ENCODE measurements at regions not wholly inside any gene's neighbourhood (a gene's known extent, or its start where the extent isn't known, plus 50 kb on each side); places are given as distances from the start of the nearest gene placed in this dataset.
"Not testable (repeated sequence)": the region's sequence is repeated elsewhere in the genome, so short reads cannot be mapped to it uniquely, and the experiment has no call there.

DNA sequence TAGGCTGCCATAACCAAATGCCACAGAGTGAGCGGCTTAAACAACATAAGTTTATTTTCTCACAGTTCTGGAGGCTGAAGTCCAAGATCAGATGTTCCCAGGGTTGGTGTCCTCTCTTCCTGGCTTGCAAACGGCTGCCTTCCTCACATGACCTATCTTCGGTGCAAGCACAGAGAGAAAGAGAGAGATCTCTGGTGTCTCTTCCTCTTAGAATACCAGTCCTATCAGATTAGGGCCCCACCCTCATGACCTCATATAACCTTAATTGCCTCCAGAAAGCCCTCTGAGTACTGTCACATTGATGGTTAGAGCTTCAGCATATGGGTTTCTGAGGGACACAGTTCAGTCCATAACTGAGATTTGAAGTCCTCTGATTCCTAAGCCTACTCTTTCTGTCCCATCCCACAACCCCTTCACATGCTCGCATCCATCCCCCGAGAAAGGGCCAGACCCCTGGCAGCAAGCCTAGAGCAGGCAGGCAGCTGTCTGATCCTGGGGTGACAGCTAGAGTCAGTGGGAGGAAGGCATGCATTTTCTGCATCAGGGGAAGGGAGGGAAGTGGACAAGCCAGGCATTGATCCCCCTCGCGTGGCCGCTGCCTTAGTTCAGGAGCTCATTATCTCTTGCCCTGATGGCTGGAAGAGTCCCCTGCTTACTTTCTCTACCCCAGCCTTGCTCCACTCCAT, 114.1 kb downstream of the FAR1 start:
- DNase-seq (ENCODE audit: low spot score), result no peak

DNA sequence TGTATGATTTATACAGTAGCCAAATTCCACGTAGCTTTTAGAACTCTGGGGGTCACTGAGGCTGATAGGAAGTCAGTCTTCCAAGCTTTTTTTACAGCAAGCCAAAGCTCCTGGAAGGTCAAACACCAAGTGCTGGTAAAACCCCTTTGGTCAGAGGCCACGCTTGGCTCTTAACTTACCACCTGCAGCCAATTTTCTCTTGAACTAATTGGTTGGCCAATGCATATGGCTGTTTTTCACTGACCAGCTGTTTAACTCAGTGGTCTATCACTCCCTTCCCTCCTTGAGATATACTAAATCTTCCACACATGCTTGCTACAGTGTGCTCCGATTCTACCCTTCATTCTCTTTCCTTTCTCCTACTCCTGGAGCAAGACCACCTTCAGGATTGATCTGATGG, 116.0 kb downstream of the FAR1 start:
- DNase-seq (ENCODE audit: low spot score), result no peak

DNA sequence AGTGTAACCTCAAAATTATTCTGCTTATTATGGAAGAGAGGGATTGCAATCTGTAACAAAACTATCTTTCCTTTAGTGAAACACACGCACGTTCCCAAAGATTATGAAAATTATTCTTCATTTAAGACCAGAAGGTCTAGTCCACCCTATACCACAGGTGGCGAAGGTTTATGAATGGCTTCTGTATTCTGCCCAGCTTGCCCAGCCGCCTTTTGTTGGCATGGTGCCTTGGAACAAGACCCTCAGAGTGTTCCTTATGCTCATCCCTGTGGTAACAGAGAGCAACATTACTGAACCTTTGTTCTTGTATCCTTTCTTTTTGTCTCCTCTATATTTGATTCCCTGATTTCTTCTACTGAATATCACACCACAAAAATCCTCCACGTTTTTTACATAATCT, 116.4 kb downstream of the FAR1 start:
- DNase-seq (ENCODE audit: low spot score), result no peak

DNA sequence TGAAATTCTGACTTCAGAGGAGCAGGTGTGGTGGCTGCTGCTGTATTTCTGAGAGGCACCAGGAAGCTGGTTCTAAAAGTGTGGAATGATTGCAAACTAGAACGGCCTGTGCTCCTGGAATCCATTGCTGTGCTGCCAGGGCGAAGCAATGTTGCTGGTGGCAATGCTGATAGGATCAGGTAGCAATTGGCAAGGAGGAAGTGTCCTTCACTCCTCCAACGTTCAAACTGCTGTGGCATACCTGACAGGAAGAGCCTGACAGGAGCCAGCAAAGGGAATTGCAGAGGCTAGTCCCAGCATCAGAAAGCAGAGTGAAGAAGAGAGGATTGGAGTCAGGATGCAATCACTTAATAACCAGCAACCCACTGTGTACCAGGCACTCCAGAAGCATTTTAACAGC, 118.2 kb downstream of the FAR1 start:
- no peak for DNase-seq (ENCODE audit: low spot score)

DNA sequence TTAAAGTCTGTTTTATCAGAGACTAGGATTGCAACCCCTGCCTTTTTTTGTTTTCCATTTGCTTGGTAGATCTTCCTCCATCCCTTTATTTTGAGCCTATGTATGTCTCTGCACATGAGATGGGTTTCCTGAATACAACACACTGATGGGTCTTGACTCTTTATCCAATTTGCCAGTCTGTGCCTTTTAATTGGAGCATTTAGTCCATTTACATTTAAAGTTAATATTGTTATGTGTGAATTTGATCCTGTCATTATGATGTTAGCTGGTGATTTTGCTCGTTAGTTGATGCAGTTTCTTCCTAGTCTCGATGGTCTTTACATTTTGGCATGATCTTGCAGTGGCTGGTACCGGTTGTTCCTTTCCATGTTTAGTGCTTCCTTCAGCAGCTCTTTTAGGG, 129.1 kb downstream of the FAR1 start:
- not testable (repeated sequence) for DNase-seq (ENCODE audit: low spot score)

DNA sequence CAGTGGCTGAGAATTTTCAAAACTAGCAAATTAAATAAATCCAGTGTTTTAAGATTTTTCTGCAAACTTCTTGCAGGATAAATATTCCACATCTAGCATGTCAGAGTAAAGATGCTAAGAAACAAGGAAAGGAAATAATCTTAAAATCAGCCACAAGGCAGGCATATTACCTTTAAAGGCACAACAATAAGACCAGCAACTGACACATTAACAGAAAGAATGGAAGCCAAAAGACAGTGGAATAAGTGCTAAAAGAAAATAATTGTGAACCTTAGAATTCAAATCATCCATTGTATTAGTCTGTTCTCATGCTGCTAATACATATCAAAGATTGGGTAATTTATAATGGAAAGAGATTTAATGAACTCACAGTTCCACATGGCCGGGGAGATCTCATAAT, 132.4 kb downstream of the FAR1 start:
- DNase-seq (ENCODE audit: low spot score), result no peak

DNA sequence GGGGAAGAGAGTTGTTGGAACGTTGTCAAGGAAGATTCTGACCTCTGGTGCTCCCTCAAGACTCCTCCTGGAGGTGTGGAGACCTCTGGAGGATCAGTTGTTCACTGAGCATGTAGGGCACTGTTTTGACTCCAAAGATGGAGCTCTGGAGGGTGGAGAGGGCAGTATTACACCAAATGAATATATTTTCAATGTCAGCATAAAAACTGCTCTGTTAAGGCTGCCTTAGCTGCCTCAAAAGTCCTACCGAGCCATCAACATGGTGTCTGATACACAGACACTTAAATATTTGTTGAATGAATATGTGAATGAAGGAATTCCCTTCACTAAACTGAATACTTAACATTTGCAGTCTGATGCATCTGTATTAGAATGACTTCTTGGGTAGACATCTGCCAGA, 144.2 kb upstream of the SPON1 start:
- no peak for DNase-seq (ENCODE audit: low spot score)

DNA sequence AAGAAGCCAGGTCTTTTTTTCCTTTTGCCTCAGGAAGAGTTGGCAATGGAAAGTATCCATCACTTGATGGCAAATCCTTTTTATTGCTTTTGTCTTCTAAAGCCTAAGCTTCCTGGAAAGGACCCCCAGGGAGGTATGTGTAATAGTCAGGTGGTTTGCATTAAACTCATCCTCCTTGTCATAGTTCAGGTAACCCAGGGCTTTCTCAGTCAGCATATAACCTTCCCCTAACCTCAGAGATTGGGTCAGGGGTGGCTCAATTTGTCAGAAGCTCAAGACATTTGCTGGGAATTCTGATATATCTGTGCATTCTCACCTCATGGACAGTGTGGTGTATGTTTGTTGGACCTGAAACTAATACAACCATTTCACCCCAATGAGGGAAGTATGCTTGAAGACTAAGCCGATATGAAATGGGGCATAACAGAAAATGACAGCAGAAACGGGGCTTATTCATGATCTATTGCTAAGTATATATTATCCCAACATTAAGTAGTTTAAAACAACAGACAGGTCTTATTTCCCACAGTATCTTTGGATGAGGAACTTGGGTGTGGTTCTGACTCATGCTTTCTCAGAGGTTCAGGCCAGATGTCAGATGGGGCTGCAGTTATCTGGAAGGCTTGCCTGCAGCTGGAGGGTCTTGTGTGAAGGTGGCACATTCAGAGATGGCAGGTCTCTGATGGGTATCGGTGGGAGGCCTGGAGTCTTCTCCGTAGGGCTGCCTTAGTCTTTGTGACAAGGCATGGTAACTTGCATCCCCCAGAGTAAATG, 135.8 kb upstream of the SPON1 start:
- peak; percentile 45 for DNase-seq (ENCODE audit: low spot score)

DNA sequence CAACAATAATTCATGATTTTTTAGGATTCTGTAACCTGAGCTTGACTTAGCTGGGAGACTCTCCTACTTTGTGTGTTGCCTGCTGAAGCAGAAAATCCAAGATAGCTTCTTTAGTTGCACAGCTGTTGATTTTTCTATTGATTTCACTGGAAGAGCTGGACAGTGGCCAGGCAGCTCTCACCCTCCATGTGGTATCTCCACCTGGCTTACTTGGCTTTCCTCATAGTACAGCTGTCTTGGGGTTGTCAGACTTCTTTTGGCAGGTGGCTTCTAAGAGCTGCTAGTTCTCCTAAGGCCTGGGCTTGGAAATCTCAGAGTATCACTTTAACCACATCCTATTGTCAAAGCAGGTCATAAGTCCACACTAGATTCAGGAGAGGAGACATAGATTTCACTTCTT, 130.8 kb upstream of the SPON1 start:
- DNase-seq (ENCODE audit: low spot score), result no peak

DNA sequence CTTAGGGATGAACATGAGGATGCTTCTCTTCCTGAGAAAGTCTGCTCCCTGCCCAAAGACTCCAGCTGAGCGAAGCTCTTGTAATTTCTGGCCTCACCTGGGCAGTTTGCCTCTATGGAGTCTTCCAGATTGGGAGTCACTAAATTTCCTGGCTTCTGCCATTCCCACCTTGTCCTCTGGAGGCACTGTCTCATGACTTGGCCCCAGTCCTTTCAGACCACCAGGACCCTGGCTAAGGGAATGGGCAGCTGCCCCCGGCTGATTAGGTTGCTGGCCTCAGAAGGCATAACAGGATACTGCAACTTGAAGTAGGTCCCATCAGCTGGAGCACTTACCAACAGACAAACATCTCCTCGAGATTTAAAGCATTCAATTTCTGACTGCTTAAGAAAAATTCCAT, 128.1 kb upstream of the SPON1 start:
- DNase-seq (ENCODE audit: low spot score), result no peak

DNA sequence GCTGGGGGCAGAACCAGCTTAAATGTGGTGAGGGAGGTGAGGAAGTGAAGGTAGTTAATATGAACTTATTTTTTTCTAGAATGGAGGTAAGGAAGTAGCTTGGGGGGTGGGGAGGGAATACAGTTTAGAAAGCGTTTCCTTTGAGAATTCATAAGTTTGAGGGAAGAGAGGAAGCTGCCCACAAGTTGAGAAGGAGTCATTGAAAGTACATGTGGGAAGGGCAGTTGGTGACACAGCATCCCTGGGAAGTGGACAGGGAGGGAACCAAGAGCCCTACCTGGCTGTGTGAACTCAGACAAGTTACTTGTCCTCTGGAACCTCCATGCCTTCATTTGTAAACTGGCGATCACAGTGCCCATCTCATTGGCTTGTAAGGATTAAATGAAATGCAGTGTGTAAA, 125.9 kb upstream of the SPON1 start:
- DNase-seq (ENCODE audit: low spot score), result no peak

DNA sequence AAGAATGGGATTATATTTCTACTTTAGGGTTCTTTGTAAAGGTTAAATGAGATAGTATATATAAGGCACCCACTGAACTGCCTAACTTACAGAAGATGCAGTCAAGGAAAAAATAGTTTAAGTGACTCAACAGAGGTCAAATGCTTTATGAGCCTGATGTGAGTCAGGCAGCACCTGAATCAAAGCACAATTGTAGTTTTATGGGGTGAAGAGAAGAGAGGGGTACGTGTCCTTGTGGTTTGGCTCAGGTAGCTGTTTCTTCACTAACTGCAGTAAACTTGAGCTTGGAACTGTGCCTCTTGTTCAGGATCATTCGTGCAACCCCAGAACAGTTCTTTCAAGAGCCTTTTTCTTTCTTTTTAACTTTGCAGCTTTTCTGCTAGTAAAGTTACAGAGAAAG, 125.2 kb upstream of the SPON1 start:
- DNase-seq (ENCODE audit: low spot score), result no peak

DNA sequence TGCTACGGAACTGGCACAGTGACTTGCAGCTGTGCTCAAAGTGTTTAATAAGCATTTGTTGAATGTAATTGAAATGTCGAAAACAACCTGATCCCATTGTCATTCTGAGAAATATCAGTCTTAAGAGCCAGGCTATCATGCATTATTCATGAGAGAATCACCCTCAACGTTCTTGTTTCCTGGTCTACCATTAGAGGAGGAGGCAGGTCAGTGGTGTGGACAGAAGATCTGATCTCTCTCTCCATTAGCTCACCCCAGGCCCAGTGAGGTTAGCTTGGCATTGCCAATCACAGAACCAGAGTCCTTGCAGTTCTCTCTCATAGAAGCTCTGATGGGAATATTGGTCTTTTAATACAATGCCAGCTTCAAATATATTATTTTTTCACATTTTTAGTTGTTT, 121.1 kb upstream of the SPON1 start:
- DNase-seq (ENCODE audit: low spot score), result no peak

DNA sequence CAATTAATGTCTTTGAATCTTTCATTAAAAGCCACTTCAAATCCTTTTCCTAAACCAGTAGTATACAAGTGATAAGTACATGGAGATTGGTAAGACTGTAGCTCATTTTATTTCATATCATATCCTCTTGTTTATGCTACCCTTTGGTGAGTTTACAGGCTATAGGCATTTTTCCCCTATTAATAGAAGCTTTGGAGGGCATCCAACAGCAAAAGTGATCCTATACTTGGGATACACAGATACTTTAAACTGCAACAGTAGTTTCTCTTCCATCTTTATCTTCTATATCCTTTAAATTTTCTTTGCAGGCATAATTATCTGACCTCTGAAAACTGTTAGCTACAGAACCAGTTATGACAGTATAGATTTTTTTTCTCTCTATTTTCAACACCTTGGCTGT, 114.5 kb upstream of the SPON1 start:
- DNase-seq (ENCODE audit: low spot score), result no peak

DNA sequence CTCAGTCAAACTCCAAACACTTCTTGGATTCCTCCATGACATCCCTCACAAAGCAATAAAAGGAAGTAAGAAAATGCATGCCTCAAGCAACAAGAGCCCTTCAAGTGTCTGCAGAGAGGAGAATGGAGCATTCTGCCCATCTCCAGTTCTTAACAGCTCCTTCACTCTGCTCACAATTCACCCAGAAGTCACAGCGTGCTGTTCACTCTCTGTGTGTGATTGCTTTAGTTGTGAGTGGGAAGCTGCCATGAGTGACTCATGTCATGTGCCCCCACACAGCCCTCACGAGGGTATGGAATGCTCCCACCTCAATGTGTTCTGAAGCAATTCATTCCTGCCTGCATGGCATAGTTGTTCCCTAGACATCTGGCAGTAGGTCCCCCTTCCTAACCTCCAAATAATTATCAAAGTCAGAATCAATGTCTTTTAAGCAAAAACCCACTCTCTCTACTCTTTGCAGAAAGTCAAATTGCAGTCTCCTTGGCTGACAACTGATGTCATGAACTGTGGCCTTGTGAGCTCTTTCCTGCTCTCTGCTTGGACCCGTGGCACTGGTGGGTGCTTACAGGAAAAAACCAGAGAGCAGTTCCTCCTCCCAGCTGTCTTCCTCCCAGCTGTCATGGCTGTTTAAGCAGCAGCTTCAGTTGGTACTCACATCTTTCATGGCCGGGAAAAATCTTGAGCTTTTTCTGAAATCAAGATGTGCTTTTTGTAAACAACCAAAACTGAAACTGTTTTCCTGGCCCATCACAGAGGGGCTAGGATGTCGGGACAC, 112.1 kb upstream of the SPON1 start:
- DNase-seq (ENCODE audit: low spot score), result no peak

DNA sequence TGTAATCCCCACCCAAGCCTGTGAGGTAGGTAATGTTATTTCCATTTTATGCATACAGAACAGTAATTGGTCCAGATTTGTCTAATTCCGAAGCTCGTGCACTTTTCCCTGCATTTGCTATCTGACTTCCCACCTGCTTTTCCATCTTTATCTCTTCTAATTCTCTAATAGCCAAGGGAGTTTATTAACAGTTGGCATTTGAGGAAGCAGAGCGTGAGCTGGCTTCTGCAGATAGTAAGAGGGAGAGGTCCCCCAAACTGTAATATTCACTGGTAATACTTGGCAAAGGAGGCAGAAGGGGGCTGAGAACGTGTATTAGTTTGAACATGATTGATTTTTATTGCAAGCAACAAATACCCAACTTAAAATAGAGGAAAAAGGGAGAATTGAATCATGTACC, 110.8 kb upstream of the SPON1 start:
- no peak for DNase-seq (ENCODE audit: low spot score)

DNA sequence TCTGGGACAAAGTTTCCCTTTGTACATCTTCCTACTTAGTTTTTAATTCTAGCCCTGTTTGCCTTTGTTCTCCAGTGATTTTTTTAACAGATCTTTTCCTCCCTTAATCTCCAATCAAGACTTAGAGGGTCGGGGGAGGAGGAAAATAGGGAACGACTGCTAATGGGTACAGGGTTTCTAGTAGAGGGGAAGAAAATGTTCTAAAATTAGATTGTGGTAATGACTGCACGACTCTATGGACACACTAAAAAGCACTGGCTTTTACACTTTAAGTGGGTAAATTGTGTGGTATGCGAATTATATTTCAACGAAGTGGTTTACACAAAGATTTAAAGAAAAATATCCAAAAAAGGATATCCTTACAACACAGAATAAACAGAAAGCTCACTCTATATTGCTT, 110.0 kb upstream of the SPON1 start:
- no peak for DNase-seq (ENCODE audit: low spot score)

DNA sequence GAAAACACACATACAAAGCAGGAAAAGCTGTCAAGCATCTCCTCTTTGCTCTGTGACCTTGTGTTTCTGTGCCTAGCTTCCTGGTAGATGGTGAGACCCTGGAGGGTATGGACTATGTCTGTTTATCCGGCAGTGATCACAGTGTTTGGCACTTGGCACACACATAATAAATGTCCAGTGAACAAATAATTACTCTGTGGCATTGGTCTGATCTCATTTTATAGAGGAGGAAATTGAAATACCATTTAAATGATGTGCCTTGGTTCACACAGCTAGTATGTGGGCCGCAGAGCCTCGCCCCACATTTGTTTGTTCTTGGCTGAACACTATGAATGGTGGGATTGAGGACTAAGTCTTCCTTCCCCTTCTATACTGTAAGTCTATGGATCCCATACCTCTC, 104.7 kb upstream of the SPON1 start:
- DNase-seq (ENCODE audit: low spot score), result no peak

DNA sequence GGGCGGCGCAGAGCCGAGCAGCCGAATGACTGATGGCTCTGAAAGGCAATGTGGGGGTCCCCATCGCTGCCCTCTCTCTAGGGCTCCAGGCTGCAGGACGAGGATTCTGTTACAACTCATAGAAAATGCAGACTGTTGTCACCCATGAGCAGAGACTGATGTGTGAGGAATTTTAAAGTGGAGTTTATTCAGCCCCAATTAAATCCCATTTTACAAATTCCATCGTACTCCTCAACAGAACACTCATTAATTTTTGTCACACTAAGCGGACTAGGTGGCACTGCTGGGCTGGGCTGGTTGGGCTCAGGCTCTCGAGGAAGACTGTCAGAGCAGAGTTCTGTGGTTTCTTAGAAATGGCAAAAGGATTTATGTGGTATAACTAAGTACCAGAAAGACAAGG, 102.6 kb upstream of the SPON1 start:
- DNase-seq (ENCODE audit: low spot score), result no peak

DNA sequence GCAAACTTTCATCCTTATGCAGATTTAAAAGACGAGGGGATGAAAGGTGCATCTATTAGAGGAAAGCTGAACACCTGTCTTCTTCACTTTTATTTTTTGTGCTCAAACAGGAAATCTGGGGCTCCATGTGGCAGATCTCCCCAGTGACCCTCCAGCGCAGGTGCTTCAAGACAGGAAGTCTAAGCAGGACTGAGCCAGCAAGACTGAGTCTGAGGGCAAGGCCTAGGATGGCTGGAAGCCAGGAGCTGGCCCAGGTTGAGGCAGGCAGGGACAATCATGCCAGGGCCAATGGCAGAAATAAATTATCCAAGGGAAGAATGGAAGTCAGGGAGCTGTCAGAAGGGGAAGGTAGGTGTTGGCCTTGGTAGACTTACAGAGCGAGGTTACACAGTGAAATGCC, 101.1 kb upstream of the SPON1 start:
- DNase-seq (ENCODE audit: low spot score), result no peak

DNA sequence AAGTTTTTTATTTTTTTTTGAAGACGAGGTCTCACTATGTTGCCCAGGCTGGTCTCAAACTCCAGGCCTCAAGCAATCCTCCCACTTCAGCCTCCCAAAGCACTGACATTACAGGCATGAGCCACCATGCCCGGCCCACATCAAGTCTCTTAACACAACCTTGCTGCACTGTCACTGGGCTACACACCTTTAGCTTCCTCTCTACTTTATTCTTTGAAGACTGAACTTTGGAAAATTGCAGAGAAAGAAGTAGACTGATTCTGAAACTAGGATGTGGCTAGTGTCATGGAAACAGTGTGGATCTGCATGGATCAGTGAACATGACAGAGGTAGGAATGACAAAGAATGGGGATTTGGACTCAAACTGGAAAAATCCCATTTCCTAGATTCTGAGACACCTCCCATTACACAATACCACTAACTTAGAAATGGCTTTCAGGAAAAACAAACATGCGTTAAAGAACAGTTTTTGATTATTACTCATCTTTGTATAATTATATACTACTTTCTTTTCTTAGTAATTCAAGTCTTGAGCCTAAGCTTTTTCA, 99.6 kb upstream of the SPON1 start:
- DNase-seq (ENCODE audit: low spot score), result no peak

DNA sequence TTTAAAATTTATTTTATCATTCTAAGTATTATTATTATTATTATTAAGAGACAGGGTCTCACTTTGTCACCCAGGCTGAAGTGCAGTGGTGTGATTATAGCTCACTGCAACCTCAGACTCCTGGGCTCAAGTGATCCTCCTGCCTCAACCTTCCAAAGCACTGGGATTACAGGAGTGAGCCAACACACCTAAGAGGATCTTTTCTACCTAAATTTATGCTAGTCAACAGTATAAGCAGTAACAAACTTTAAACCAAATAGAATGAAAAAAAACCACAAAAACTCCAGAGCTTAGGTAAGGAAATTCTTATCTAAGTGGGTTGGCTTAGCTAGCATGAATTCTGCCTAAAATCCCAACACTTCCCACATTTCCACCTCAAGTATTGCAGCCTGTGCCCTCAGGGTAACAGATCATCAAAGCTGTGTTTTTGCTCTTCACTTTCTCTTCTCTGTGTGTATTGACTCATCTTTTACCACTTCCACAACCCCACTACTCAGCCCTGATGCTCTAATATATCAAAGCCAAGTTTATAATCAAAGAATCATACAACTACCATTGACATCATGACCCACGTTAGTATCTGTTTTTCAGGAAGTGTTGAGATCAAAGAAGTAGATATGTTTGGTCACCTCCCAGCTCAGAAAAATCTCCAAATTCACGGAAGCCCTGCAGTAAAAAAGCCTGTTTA, 93.7 kb upstream of the SPON1 start:
- no peak for DNase-seq (ENCODE audit: low spot score)

All from umbilical cord (tissue), 1 donor.